ENCODE measurements at regions not wholly inside any gene's neighbourhood (a gene's known extent, or its start where the extent isn't known, plus 50 kb on each side); places are given as distances from the start of the nearest gene placed in this dataset.
"Not testable (repeated sequence)": the region's sequence is repeated elsewhere in the genome, so short reads cannot be mapped to it uniquely, and the experiment has no call there.

- DNase-seq (ENCODE audit: insufficient read length, low spot score) (no peak), FAIRE-seq (no peak)
- TF ChIP-seq CTCF (IDR thresholded peaks at IDR 0.05; ENCODE audit: insufficient read depth, missing control alignments) = no peak
These were observed 791.4 kb downstream of the BRINP3 start for GRCh38 chr1:189686288-189686687.

- no peak for DNase-seq (ENCODE audit: insufficient read length, low spot score)
These were observed 784.5 kb downstream of the BRINP3 start for GRCh38 chr1:189693140-189693539.

GRCh38 chr1:189696297-189696696, 781.4 kb downstream of the BRINP3 start:
- no peak for FAIRE-seq
- no peak for DNase-seq (ENCODE audit: insufficient read length, low spot score)
- no peak for TF ChIP-seq CTCF (IDR thresholded peaks at IDR 0.05; ENCODE audit: insufficient read depth, missing control alignments)

More at GRCh38 chr1:189693140-189693539, 784.5 kb downstream of the BRINP3 start:
- TF ChIP-seq CTCF (IDR thresholded peaks at IDR 0.05; ENCODE audit: insufficient read depth, missing control alignments) = no peak
- no peak for FAIRE-seq

GRCh38 chr1:189697113-189697512, 780.6 kb downstream of the BRINP3 start:
- FAIRE-seq = no peak
- TF ChIP-seq CTCF (IDR thresholded peaks at IDR 0.05; ENCODE audit: insufficient read depth, missing control alignments) = no peak
- DNase-seq (ENCODE audit: insufficient read length, low spot score) = no peak

GRCh38 chr1:189701606-189702005, 776.1 kb downstream of the BRINP3 start:
- TF ChIP-seq CTCF (IDR thresholded peaks at IDR 0.05; ENCODE audit: insufficient read depth, missing control alignments) = no peak
- DNase-seq (ENCODE audit: insufficient read length, low spot score) (no peak), FAIRE-seq (no peak)

- no peak for DNase-seq (ENCODE audit: insufficient read length, low spot score)
- no peak for TF ChIP-seq CTCF (IDR thresholded peaks at IDR 0.05; ENCODE audit: insufficient read depth, missing control alignments)
- FAIRE-seq = no peak
These were observed 771.1 kb downstream of the BRINP3 start for GRCh38 chr1:189706594-189706993.

GRCh38 chr1:189708674-189709073, 769.0 kb downstream of the BRINP3 start:
- DNase-seq (ENCODE audit: insufficient read length, low spot score) = no peak
- TF ChIP-seq CTCF (IDR thresholded peaks at IDR 0.05; ENCODE audit: insufficient read depth, missing control alignments) = no peak
- no peak for FAIRE-seq

- not testable (repeated sequence) for FAIRE-seq; DNase-seq (ENCODE audit: insufficient read length, low spot score)
These were observed 759.4 kb downstream of the BRINP3 start for GRCh38 chr1:189718147-189718795.

All from D721Med (cell line).